ENCODE measurements at regions not wholly inside any gene's neighbourhood (a gene's known extent, or its start where the extent isn't known, plus 50 kb on each side); places are given as distances from the start of the nearest gene placed in this dataset.

DNA sequence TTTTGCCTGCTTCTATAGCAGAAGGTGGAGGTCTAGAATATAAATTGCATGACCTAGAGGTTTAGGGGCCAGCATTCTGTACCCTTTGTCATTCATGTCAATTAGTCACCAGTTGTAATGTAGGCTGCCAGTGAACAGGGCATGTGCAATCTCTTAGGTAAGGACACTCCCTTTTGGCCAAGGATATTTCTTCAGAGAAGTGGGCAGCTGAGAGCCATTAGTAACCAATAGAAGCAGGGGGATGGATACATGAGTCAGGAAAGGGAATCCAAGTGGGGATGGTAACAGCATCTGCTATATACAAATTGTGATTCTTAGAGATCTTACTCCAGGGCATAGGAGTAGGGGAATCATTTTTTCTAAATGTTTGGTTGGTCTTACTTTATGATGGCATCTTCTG lies 494.2 kb upstream of the JAG1 start:
- intact Hi-C loops (cut with micrococcal nuclease) = no loop called here
- no peaks in the 10 kb centered on the region for H4K20me1 ChIP-seq (ENCODE audit: insufficient read depth)
- no TSS peak for BruUV-seq (replicated peaks)
- ChIA-PET POLR2A (no interaction called here), CTCF (no interaction called here), RAD21 (ENCODE audit: low non-redundant PET in 1 of 2, low total read pairs in 2 of 2, uncharacterized antibody in 2 of 2, unreplicated experiment in 2 of 2) (no interaction called here)
- no peak overlapping the region for H3K27ac ChIP-seq (ENCODE audit: low read depth, low read length)
- H3K27me3 ChIP-seq (ENCODE audit: insufficient read depth, low read length) = no peaks in the 10 kb centered on the region
- H3K79me2 ChIP-seq (ENCODE audit: insufficient read depth, low read length) = no peaks in the 10 kb centered on the region
- DNase-seq (ENCODE audit: low read depth, low spot score) (no peak), ATAC-seq (no peak)
- H3K9me2 ChIP-seq (ENCODE audit: insufficient read depth) = no peaks in the 10 kb centered on the region
- no peak overlapping the region for H3K4me2 ChIP-seq (ENCODE audit: low read length)
- no peak for TF ChIP-seq ELF1 (IDR thresholded peaks at IDR 0.05; ENCODE audit: borderline replicate concordance, low read depth)
- no peak overlapping the region for H3K9ac ChIP-seq (ENCODE audit: low read length)
- no peaks in the 10 kb centered on the region for H3K4me1 ChIP-seq (ENCODE audit: control insufficient read depth in 1 of 2, insufficient read depth in 2 of 2, low read length in 2 of 2)
- H3K4me3 ChIP-seq (replicated peaks in 1 of 2; ENCODE audit: low read depth in 1 of 2, low read length in 2 of 2) = no peak overlapping the region
- H3K36me3 ChIP-seq (ENCODE audit: control insufficient read depth in 1 of 2, insufficient read depth in 2 of 2, low read length in 2 of 2) = no peaks in the 10 kb centered on the region
- H3K9me3 ChIP-seq (ENCODE audit: control insufficient read depth in 1 of 2, insufficient read depth in 1 of 2, low read depth in 1 of 2, low read length in 2 of 2) = no peaks in the 10 kb centered on the region
- H2AFZ ChIP-seq (ENCODE audit: low read depth, low read length, poor library complexity, severe bottlenecking) = no peak overlapping the region

DNA sequence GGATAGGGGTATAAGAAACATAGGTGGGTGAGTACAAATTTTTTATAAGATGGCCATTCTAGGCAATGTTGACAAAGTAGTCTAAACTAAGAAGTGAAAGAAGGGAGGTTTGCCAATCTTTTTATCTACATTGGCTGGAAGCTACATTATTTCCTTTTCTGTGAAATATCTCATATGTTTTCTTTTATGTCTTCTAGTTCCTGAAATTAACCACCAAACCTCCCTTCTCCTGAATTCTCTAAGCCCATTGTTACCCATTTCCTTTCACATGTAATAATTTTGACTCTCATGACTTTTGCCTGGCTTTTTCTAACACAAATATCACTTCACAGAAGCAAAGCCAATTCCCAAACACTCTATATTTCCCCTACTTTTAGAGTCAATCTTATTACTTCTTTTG lies 496.2 kb upstream of the JAG1 start:
- ATAC-seq = no peak
- H2AFZ ChIP-seq (ENCODE audit: low read depth, low read length, poor library complexity, severe bottlenecking) = no peak overlapping the region
- no peak overlapping the region for H3K4me3 ChIP-seq (replicated peaks in 1 of 2; ENCODE audit: low read depth in 1 of 2, low read length in 2 of 2)
- no TSS peak for BruUV-seq (replicated peaks)
- intact Hi-C loops (cut with micrococcal nuclease) = loop anchor here (10.0 kb wide), 1 partner anchor 165 kb away; no protein-coding TSS in a partner anchor
- no peaks in the 10 kb centered on the region for H3K9me2 ChIP-seq (ENCODE audit: insufficient read depth)
- H3K4me2 ChIP-seq (ENCODE audit: low read length) = no peak overlapping the region
- DNase-seq (ENCODE audit: low read depth, low spot score) = no peak
- no peaks in the 10 kb centered on the region for H3K79me2 ChIP-seq (ENCODE audit: insufficient read depth, low read length)
- no peak overlapping the region for H3K27ac ChIP-seq (ENCODE audit: low read depth, low read length)
- POLR2A ChIA-PET = no interaction called here
- CTCF ChIA-PET = no interaction called here
- no peak for TF ChIP-seq TCF7L2 (IDR thresholded peaks at IDR 0.05; ENCODE audit: borderline replicate concordance, extremely low read depth, insufficient read depth, insufficient read length)
- no peak for TF ChIP-seq SRF (IDR thresholded peaks at IDR 0.05; ENCODE audit: low read depth)
- no peak for TF ChIP-seq ZNF274 (IDR thresholded peaks at IDR 0.05; ENCODE audit: low read depth, low read length)
- TF ChIP-seq CEBPB (IDR thresholded peaks at IDR 0.05; ENCODE audit: low read depth) = no peak
- no peak for TF ChIP-seq SIN3A (IDR thresholded peaks at IDR 0.05; ENCODE audit: low read depth)
- H3K36me3 ChIP-seq (ENCODE audit: control insufficient read depth in 1 of 2, insufficient read depth in 2 of 2, low read length in 2 of 2) = no peaks in the 10 kb centered on the region
- no peaks in the 10 kb centered on the region for H3K9me3 ChIP-seq (ENCODE audit: control insufficient read depth in 1 of 2, insufficient read depth in 1 of 2, low read depth in 1 of 2, low read length in 2 of 2)
- no peaks in the 10 kb centered on the region for H3K27me3 ChIP-seq (ENCODE audit: insufficient read depth, low read length)
- H4K20me1 ChIP-seq (ENCODE audit: insufficient read depth) = no peaks in the 10 kb centered on the region
- no peak overlapping the region for H3K9ac ChIP-seq (ENCODE audit: low read length)
- H3K4me1 ChIP-seq (ENCODE audit: control insufficient read depth in 1 of 2, insufficient read depth in 2 of 2, low read length in 2 of 2) = no peaks in the 10 kb centered on the region
- RAD21 ChIA-PET (ENCODE audit: low non-redundant PET in 1 of 2, low total read pairs in 2 of 2, uncharacterized antibody in 2 of 2, unreplicated experiment in 2 of 2) = no interaction called here
